Hepatocyte (in vitro differentiated cells): ENCODE measurements at regions not wholly inside any gene's neighbourhood (a gene's known extent, or its start where the extent isn't known, plus 50 kb on each side); places are given as distances from the start of the nearest gene placed in this dataset.

ENCODE experiments used
- CTCF ChIP-seq: fragments of 200-600 bp; sonication (generic); IDR thresholded peaks from 2 replicates; pipeline ENCODE4 v1.5.1; 2016; ENCODE audit warnings: antibody characterized with exemption, mild to moderate bottlenecking; ENCODE audit not compliant: poor library complexity
- EZH2 ChIP-seq: fragments of 200-600 bp; sonication (generic); IDR thresholded peaks from 2 replicates; pipeline ENCODE4 v1.6.1; 2016; ENCODE audit warnings: antibody characterized with exemption, mild to moderate bottlenecking, borderline replicate concordance
- EZH2phosphoT487 ChIP-seq: fragments of 200-600 bp; sonication (generic); IDR thresholded peaks from one replicate; pipeline ENCODE4 v1.6.1; 2018; ENCODE audit warnings: antibody characterized with exemption, mild to moderate bottlenecking, low read depth, moderate library complexity; ENCODE audit not compliant: unreplicated experiment, severe bottlenecking

GRCh38 chr16:86240716-86241363, 269.5 kb upstream of the FOXF1 start:
- TF ChIP-seq CTCF (no peak), EZH2phosphoT487 (no peak), EZH2 (no peak)
